HEK293 (cell line): ENCODE measurements at regions not wholly inside any gene's neighbourhood (a gene's known extent, or its start where the extent isn't known, plus 50 kb on each side); places are given as distances from the start of the nearest gene placed in this dataset.

Source experiments
- KLF7 ChIP-seq: fragments of 450-650 bp; formaldehyde crosslinking; IDR thresholded peaks from 2 replicates; pipeline ENCODE4 v1.5.1; 2016; ENCODE audit warnings: missing biosample characterization, missing genetic modification characterization, borderline replicate concordance
- MZF1 ChIP-seq: fragments of 450-650 bp; formaldehyde crosslinking; IDR thresholded peaks from 2 replicates; pipeline ENCODE4 v1.5.1; 2017; ENCODE audit warnings: missing biosample characterization, missing genetic modification characterization, borderline replicate concordance
- RBAK ChIP-seq: fragments of 450-650 bp; formaldehyde crosslinking; IDR thresholded peaks from 2 replicates; pipeline ENCODE4 v1.5.1; 2016; ENCODE audit warnings: missing biosample characterization, missing genetic modification characterization
- SETDB1 ChIP-seq: IDR thresholded peaks from one replicate; pipeline ENCODE4 v1.6.1; 2017; ENCODE audit warnings: mild to moderate bottlenecking, low read length, moderate library complexity, mixed read lengths; ENCODE audit not compliant: insufficient read length
- SP7 ChIP-seq: fragments of 450-650 bp; formaldehyde crosslinking; IDR thresholded peaks from 2 replicates; pipeline ENCODE4 v1.5.1; 2016; ENCODE audit warnings: missing biosample characterization, missing genetic modification characterization
- YY2 ChIP-seq: fragments of 450-650 bp; formaldehyde crosslinking; IDR thresholded peaks from 2 replicates; pipeline ENCODE4 v1.5.1; 2016; ENCODE audit warnings: missing biosample characterization, missing genetic modification characterization
- ZBTB20 ChIP-seq: fragments of 450-650 bp; formaldehyde crosslinking; IDR thresholded peaks from 2 replicates; pipeline ENCODE4 v1.5.1; 2016; ENCODE audit warnings: missing biosample characterization, missing genetic modification characterization
- ZBTB7A ChIP-seq: fragments of 450-650 bp; formaldehyde crosslinking; IDR thresholded peaks from 2 replicates; pipeline ENCODE4 v1.5.1; 2016; ENCODE audit warnings: low read depth, missing biosample characterization, missing genetic modification characterization
- ZNF121 ChIP-seq: fragments of 450-650 bp; formaldehyde crosslinking; IDR thresholded peaks from 2 replicates; pipeline ENCODE4 v1.5.1; 2016; ENCODE audit warnings: missing biosample characterization, missing genetic modification characterization
- ZNF133 ChIP-seq: fragments of 450-650 bp; formaldehyde crosslinking; IDR thresholded peaks from 2 replicates; pipeline ENCODE4 v1.5.1; 2016; ENCODE audit warnings: missing biosample characterization, missing genetic modification characterization
- ZNF214 ChIP-seq: fragments of 450-650 bp; formaldehyde crosslinking; IDR thresholded peaks from 2 replicates; pipeline ENCODE4 v1.5.1; 2017; ENCODE audit warnings: missing biosample characterization, mild to moderate bottlenecking, missing genetic modification characterization, borderline replicate concordance
- ZNF221 ChIP-seq: fragments of 450-650 bp; formaldehyde crosslinking; IDR thresholded peaks from 2 replicates; pipeline ENCODE4 v1.5.1; 2017; ENCODE audit warnings: missing biosample characterization, missing genetic modification characterization, borderline replicate concordance
- ZNF266 ChIP-seq: fragments of 450-650 bp; formaldehyde crosslinking; IDR thresholded peaks from 2 replicates; pipeline ENCODE4 v1.5.1; 2016; ENCODE audit warnings: missing biosample characterization, missing genetic modification characterization, low read depth
- ZNF302 ChIP-seq: fragments of 450-650 bp; formaldehyde crosslinking; IDR thresholded peaks from 2 replicates; pipeline ENCODE4 v1.5.1; 2016; ENCODE audit warnings: missing biosample characterization, missing genetic modification characterization, low read depth
- ZNF311 ChIP-seq: fragments of 450-650 bp; formaldehyde crosslinking; IDR thresholded peaks from 2 replicates; pipeline ENCODE4 v1.5.1; 2017; ENCODE audit warnings: missing biosample characterization, missing genetic modification characterization, borderline replicate concordance
- ZNF391 ChIP-seq: fragments of 450-650 bp; formaldehyde crosslinking; IDR thresholded peaks from 2 replicates; pipeline ENCODE4 v1.5.1; 2016; ENCODE audit warnings: low read depth, missing biosample characterization, missing genetic modification characterization, borderline replicate concordance
- ZNF404 ChIP-seq: fragments of 450-650 bp; formaldehyde crosslinking; IDR thresholded peaks from 2 replicates; pipeline ENCODE4 v1.5.1; 2017; ENCODE audit warnings: missing biosample characterization, missing genetic modification characterization
- ZNF433 ChIP-seq: fragments of 450-650 bp; formaldehyde crosslinking; IDR thresholded peaks from 2 replicates; pipeline ENCODE4 v1.5.1; 2016; ENCODE audit warnings: missing biosample characterization, missing genetic modification characterization, low read depth
- ZNF529 ChIP-seq: fragments of 450-650 bp; formaldehyde crosslinking; IDR thresholded peaks from 2 replicates; pipeline ENCODE4 v1.5.1; 2017; ENCODE audit warnings: missing genetic modification characterization, missing biosample characterization; ENCODE audit not compliant: insufficient replicate concordance
- ZNF544 ChIP-seq: fragments of 450-650 bp; formaldehyde crosslinking; IDR thresholded peaks from 2 replicates; pipeline ENCODE4 v1.5.0; 2017; ENCODE audit warnings: missing biosample characterization, missing genetic modification characterization
- ZNF548 ChIP-seq: fragments of 450-650 bp; formaldehyde crosslinking; IDR thresholded peaks from 2 replicates; pipeline ENCODE4 v1.5.1; 2016; ENCODE audit warnings: missing biosample characterization, missing genetic modification characterization
- ZNF549 ChIP-seq: fragments of 450-650 bp; IDR thresholded peaks from 2 replicates; pipeline ENCODE4 v1.5.1; 2018; ENCODE audit warnings: missing biosample characterization, missing genetic modification characterization, mild to moderate bottlenecking, inconsistent platforms, moderate library complexity
- ZNF555 ChIP-seq: fragments of 450-650 bp; formaldehyde crosslinking; conservative IDR thresholded peaks from 2 replicates; pipeline ENCODE4 v1.5.1; 2017; ENCODE audit warnings: missing biosample characterization, mild to moderate bottlenecking, missing genetic modification characterization, inconsistent platforms
- ZNF561 ChIP-seq: fragments of 450-650 bp; IDR thresholded peaks from 2 replicates; pipeline ENCODE4 v1.5.1; 2018; ENCODE audit warnings: missing biosample characterization, missing genetic modification characterization, borderline replicate concordance
- ZNF626 ChIP-seq: fragments of 450-650 bp; sonication (Bioruptor Pico); formaldehyde crosslinking; IDR thresholded peaks from 2 replicates; pipeline ENCODE4 v1.5.1; 2018; ENCODE audit warnings: missing biosample characterization, missing genetic modification characterization, inconsistent platforms
- ZNF654 ChIP-seq: fragments of 450-650 bp; formaldehyde crosslinking; IDR thresholded peaks from 2 replicates; pipeline ENCODE4 v1.5.1; 2016; ENCODE audit warnings: low read depth, missing biosample characterization, missing genetic modification characterization
- ZNF843 ChIP-seq: fragments of 450-650 bp; formaldehyde crosslinking; IDR thresholded peaks from 2 replicates; pipeline ENCODE4 v1.5.1; 2016; ENCODE audit warnings: missing biosample characterization, missing genetic modification characterization
- ZSCAN23 ChIP-seq: fragments of 450-650 bp; formaldehyde crosslinking; IDR thresholded peaks from 2 replicates; pipeline ENCODE4 v1.5.1; 2016; ENCODE audit warnings: missing biosample characterization, missing genetic modification characterization
- ZSCAN30 ChIP-seq: fragments of 450-650 bp; IDR thresholded peaks from 2 replicates; pipeline ENCODE4 v1.5.1; 2018; ENCODE audit warnings: missing biosample characterization, mild to moderate bottlenecking, missing genetic modification characterization, moderate library complexity
- TF ChIP-seq, protein P1 (sequence below): fragments of 450-650 bp; formaldehyde crosslinking; IDR thresholded peaks from 2 replicates; pipeline ENCODE4 v1.5.1; 2016; ENCODE audit warnings: missing biosample characterization, missing genetic modification characterization
- TF ChIP-seq, protein P2 (sequence below): fragments of 450-650 bp; formaldehyde crosslinking; IDR thresholded peaks from 2 replicates; pipeline ENCODE4 v1.5.1; 2017; ENCODE audit warnings: missing biosample characterization, missing genetic modification characterization
- TF ChIP-seq, protein P3 (sequence below): fragments of 450-650 bp; formaldehyde crosslinking; IDR thresholded peaks from 2 replicates; pipeline ENCODE4 v1.5.1; 2016; ENCODE audit warnings: missing biosample characterization, missing genetic modification characterization
- TF ChIP-seq, protein P4 (sequence below): fragments of 450-650 bp; formaldehyde crosslinking; IDR thresholded peaks from 2 replicates; pipeline ENCODE4 v1.5.1; 2017; ENCODE audit warnings: missing biosample characterization, missing genetic modification characterization

DNA sequence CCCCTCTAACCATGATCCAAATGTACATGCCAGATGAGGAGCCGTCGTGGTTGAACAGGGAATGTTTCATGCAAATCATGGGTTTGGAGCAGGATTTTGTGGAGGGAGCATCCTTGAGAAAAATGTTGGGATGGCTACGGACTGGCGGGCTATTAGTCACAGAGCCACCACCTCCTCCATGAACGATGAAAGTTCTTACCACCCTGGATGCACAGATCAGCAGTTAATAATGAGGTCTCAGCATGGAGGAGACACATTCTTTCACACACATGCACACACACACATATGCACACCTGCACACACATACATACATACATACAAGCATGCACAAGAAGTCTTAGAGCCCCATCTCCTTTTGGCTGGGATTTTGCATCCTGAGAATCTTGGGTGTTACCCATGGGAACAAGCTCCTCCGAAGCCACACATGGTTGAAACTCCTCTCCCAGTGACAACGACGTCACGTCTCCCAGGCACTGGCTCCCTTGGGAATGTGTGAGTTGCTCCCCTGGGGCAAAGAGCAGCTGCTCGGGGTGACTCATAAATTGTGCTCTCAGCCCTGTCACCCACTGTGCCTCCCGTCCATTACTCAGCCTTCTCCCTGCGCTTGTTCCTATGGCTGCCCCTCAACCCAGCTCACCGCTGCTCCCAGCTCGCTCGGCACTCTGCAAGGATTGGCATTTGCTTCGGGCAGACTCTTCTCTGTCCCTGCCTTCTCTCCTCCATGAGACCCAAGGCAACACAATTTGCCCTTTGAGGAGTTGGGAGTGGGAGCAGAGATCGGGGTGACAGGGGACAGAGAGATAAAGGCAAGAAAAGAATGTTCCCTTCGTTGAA, 344.6 kb downstream of the SOX9 start (continued):
- TF ChIP-seq, protein P1, sequence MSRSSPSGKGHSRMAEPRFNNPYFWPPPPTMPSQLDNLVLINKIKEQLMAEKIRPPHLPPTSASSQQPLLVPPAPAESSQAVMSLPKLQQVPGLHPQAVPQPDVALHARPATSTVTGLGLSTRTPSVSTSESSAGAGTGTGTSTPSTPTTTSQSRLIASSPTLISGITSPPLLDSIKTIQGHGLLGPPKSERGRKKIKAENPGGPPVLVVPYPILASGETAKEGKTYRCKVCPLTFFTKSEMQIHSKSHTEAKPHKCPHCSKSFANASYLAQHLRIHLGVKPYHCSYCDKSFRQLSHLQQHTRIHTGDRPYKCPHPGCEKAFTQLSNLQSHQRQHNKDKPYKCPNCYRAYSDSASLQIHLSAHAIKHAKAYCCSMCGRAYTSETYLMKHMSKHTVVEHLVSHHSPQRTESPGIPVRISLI: no peak
- 0 out of 2 replicates have a peak, but pooled peaks have one; percentile 21 for TF ChIP-seq ZNF843 (tag by site-specific recombination)
- no peak for TF ChIP-seq ZNF654 (tag by site-specific recombination)
- no peak for TF ChIP-seq ZNF626 (tag by site-specific recombination)
- no peak for TF ChIP-seq ZBTB7A (tag by site-specific recombination)
- TF ChIP-seq ZSCAN30 (tag by site-specific recombination): no peak
- TF ChIP-seq ZNF433 (tag by site-specific recombination): no peak
- no peak for TF ChIP-seq ZNF529 (tag by site-specific recombination)
- TF ChIP-seq, protein P2, sequence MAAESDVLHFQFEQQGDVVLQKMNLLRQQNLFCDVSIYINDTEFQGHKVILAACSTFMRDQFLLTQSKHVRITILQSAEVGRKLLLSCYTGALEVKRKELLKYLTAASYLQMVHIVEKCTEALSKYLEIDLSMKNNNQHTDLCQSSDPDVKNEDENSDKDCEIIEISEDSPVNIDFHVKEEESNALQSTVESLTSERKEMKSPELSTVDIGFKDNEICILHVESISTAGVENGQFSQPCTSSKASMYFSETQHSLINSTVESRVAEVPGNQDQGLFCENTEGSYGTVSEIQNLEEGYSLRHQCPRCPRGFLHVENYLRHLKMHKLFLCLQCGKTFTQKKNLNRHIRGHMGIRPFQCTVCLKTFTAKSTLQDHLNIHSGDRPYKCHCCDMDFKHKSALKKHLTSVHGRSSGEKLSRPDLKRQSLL (tag by site-specific recombination): no peak
- no peak for TF ChIP-seq ZNF214
- TF ChIP-seq ZNF302: no peak
- no peak for TF ChIP-seq ZNF548 (tag by site-specific recombination)
- no peak for TF ChIP-seq ZSCAN23
- TF ChIP-seq ZNF555 (tag by site-specific recombination): no peak
- no peak for TF ChIP-seq YY2 (tag by site-specific recombination)
- TF ChIP-seq ZNF391 (tag by site-specific recombination): no peak
- no peak for TF ChIP-seq ZNF404
- TF ChIP-seq ZNF311 (tag by site-specific recombination): no peak
- no peak for TF ChIP-seq ZNF133 (tag by site-specific recombination)
- no peak for TF ChIP-seq ZNF561
- no peak for TF ChIP-seq MZF1 (tag by site-specific recombination)
- no peak for TF ChIP-seq ZNF544 (tag by site-specific recombination)
- TF ChIP-seq ZBTB20: no peak
- TF ChIP-seq KLF7: no peak
- TF ChIP-seq SETDB1: no peak
- peak; percentile 72 for TF ChIP-seq SP7 (tag by site-specific recombination)
- no peak for TF ChIP-seq ZNF221 (tag by site-specific recombination)
- no peak for TF ChIP-seq ZNF549 (tag by site-specific recombination)
- no peak for TF ChIP-seq ZNF266 (tag by site-specific recombination)
- TF ChIP-seq, protein P3, sequence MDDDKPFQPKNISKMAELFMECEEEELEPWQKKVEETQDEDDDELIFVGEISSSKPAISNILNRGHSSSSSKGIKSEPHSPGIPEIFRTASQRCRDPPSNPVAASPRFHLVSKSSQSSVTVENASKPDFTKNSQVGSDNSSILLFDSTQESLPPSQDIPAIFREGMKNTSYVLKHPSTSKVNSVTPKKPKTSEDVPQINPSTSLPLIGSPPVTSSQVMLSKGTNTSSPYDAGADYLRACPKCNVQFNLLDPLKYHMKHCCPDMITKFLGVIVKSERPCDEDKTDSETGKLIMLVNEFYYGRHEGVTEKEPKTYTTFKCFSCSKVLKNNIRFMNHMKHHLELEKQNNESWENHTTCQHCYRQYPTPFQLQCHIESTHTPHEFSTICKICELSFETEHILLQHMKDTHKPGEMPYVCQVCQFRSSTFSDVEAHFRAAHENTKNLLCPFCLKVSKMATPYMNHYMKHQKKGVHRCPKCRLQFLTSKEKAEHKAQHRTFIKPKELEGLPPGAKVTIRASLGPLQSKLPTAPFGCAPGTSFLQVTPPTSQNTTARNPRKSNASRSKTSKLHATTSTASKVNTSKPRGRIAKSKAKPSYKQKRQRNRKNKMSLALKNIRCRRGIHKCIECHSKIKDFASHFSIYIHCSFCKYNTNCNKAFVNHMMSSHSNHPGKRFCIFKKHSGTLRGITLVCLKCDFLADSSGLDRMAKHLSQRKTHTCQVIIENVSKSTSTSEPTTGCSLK (tag by site-specific recombination): no peak
- no peak for TF ChIP-seq RBAK
- no peak for TF ChIP-seq ZNF121 (tag by site-specific recombination)
- TF ChIP-seq, protein P4, sequence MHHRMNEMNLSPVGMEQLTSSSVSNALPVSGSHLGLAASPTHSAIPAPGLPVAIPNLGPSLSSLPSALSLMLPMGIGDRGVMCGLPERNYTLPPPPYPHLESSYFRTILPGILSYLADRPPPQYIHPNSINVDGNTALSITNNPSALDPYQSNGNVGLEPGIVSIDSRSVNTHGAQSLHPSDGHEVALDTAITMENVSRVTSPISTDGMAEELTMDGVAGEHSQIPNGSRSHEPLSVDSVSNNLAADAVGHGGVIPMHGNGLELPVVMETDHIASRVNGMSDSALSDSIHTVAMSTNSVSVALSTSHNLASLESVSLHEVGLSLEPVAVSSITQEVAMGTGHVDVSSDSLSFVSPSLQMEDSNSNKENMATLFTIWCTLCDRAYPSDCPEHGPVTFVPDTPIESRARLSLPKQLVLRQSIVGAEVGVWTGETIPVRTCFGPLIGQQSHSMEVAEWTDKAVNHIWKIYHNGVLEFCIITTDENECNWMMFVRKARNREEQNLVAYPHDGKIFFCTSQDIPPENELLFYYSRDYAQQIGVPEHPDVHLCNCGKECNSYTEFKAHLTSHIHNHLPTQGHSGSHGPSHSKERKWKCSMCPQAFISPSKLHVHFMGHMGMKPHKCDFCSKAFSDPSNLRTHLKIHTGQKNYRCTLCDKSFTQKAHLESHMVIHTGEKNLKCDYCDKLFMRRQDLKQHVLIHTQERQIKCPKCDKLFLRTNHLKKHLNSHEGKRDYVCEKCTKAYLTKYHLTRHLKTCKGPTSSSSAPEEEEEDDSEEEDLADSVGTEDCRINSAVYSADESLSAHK (tag by site-specific recombination): no peak
